IMR-90 (cell line): ENCODE measurements at regions not wholly inside any gene's neighbourhood (a gene's known extent, or its start where the extent isn't known, plus 50 kb on each side); places are given as distances from the start of the nearest gene placed in this dataset.

ENCODE experiments used
- ATAC-seq: fragments of 200-7000 bp; cut with Tn5 transposase; 2 replicates; pipeline ENCODE4 v1.9.1; 2020; ENCODE audit warnings: low read depth, mild to moderate bottlenecking, moderate library complexity
- BruUV-seq: library from RNA; stranded (reverse); fragments of 400-500 nt; replicated peaks from 2 replicates; lab custom pipeline; 2021; lab: Mats Ljungman, UMichigan
- CTCF ChIA-PET: fragments of 300-600 bp; formaldehyde crosslinking; extraction: SDS; loops from one replicate; lab custom pipeline; 2021; ENCODE audit warnings: antibody characterized with exemption; lab: Yijun Ruan, JAX
- POLR2A ChIA-PET: fragments of 300-600 bp; sonication (Branson Sonifier 250); formaldehyde crosslinking; loops from one replicate; lab custom pipeline; 2022; ENCODE audit warnings: antibody characterized with exemption; ENCODE audit not compliant: unreplicated experiment; lab: Charles Lee
- DNase-seq: peaks from one replicate; pipeline ENCODE4 v3.0.0; 2013
- H2AFZ ChIP-seq: replicated peaks from 2 replicates; pipeline ENCODE3; 2013; ENCODE audit warnings: low read length, mild to moderate bottlenecking; ENCODE audit not compliant: poor library complexity
- H2AK5ac ChIP-seq: 2 replicates; pipeline ENCODE4 v1.6.1; 2013; ENCODE audit warnings: low read depth, low read length, inconsistent platforms
- H2AK9ac ChIP-seq: replicated peaks from 2 replicates; pipeline ENCODE3; 2013; ENCODE audit warnings: mild to moderate bottlenecking, low read depth, low read length, moderate library complexity; ENCODE audit not compliant: poor library complexity
- H2BK120ac ChIP-seq: 2 replicates; pipeline ENCODE4 v1.6.1; 2013; ENCODE audit warnings: low read depth, low read length, inconsistent platforms
- H2BK15ac ChIP-seq: 3 replicates; pipeline ENCODE4 v1.6.1; 2013; ENCODE audit warnings: low read depth, low read length, inconsistent platforms
- H2BK20ac ChIP-seq: 2 replicates; pipeline ENCODE4 v1.6.1; 2013; ENCODE audit warnings: low read depth, mild to moderate bottlenecking, inconsistent platforms, low read length, moderate library complexity
- H2BK5ac ChIP-seq: 2 replicates; pipeline ENCODE4 v1.6.1; 2013; ENCODE audit warnings: mild to moderate bottlenecking, low read depth, low read length, inconsistent platforms; ENCODE audit not compliant: poor library complexity, severe bottlenecking
- H3K14ac ChIP-seq: replicated peaks from 2 replicates; pipeline ENCODE4 v1.6.1; 2013; ENCODE audit warnings: low read depth, low read length, inconsistent platforms
- H3K18ac ChIP-seq: 2 replicates; pipeline ENCODE4 v1.6.1; 2013; ENCODE audit warnings: low read depth, low read length, control low read depth
- H3K23ac ChIP-seq: 2 replicates; pipeline ENCODE4 v1.6.1; 2013; ENCODE audit warnings: low read depth, low read length, inconsistent platforms
- H3K27ac ChIP-seq: 2 replicates; pipeline ENCODE4 v1.5.1; 2013; ENCODE audit warnings: mild to moderate bottlenecking, control low read depth, low read length; ENCODE audit not compliant: insufficient read depth
- H3K27me3 ChIP-seq: 2 replicates; pipeline ENCODE4 v1.6.1; 2013; ENCODE audit warnings: low read length; ENCODE audit not compliant: control insufficient read depth, insufficient read depth
- H3K36me3 ChIP-seq: 2 replicates; pipeline ENCODE4 v1.6.1; 2013; ENCODE audit warnings: low read length, mixed read lengths; ENCODE audit not compliant: control insufficient read depth, insufficient read depth
- H3K4ac ChIP-seq: 2 replicates; pipeline ENCODE4 v1.6.1; 2013; ENCODE audit warnings: low read depth, low read length, inconsistent platforms
- H3K4me1 ChIP-seq: 2 replicates; pipeline ENCODE4 v1.6.1; 2013; ENCODE audit warnings: low read length, mixed read lengths; ENCODE audit not compliant: control insufficient read depth, insufficient read depth
- H3K4me2 ChIP-seq: 2 replicates; pipeline ENCODE4 v1.6.1; 2013; ENCODE audit warnings: low read depth, mild to moderate bottlenecking, control low read depth, low read length, moderate library complexity
- H3K4me3 ChIP-seq: 2 replicates; pipeline ENCODE4 v1.5.1; 2013; ENCODE audit warnings: low read depth, mild to moderate bottlenecking, control low read depth, low read length, moderate library complexity; ENCODE audit not compliant: insufficient read depth
- H3K56ac ChIP-seq: 2 replicates; pipeline ENCODE4 v1.6.1; 2013; ENCODE audit warnings: low read length, inconsistent platforms; ENCODE audit not compliant: insufficient read depth; ENCODE audit errors: extremely low read depth
- H3K79me1 ChIP-seq, 2 experiments: 2 replicates each; pipeline ENCODE4 v1.6.1; 2013; ENCODE audit warnings: low read length in 2 of 2, inconsistent platforms in 1 of 2, low read depth in 1 of 2
- H3K9ac ChIP-seq: 2 replicates; pipeline ENCODE4 v1.6.1; 2013; ENCODE audit warnings: low read depth, low read length, control low read depth
- H3K9me1 ChIP-seq: 2 replicates; pipeline ENCODE4 v1.6.1; 2013; ENCODE audit warnings: low read length, inconsistent platforms; ENCODE audit not compliant: insufficient read depth
- H3K9me3 ChIP-seq: 2 replicates; pipeline ENCODE4 v1.6.1; 2013; ENCODE audit warnings: low read length; ENCODE audit not compliant: control insufficient read depth, insufficient read depth
- H4K20me1 ChIP-seq: 2 replicates; pipeline ENCODE4 v1.6.1; 2013; ENCODE audit warnings: low read length, inconsistent platforms; ENCODE audit not compliant: insufficient read depth
- H4K5ac ChIP-seq: 2 replicates; pipeline ENCODE4 v1.6.1; 2013; ENCODE audit warnings: mild to moderate bottlenecking, low read depth, low read length, control low read depth
- H4K8ac ChIP-seq, 2 experiments: 2 replicates each; pipeline ENCODE4 v1.6.1; 2013; ENCODE audit warnings: low read depth in 2 of 2, low read length in 2 of 2, control low read depth in 1 of 2, inconsistent platforms in 1 of 2
- H4K91ac ChIP-seq: 2 replicates; pipeline ENCODE4 v1.6.1; 2013; ENCODE audit warnings: low read depth, low read length, inconsistent platforms; ENCODE audit not compliant: insufficient read depth
- BHLHE40 ChIP-seq: fragments of 150-350 bp; IDR thresholded peaks from 2 replicates; pipeline ENCODE4 v1.6.1; 2016; ENCODE audit warnings: mild to moderate bottlenecking, low read depth, low read length
- CHD1 ChIP-seq: IDR thresholded peaks from 2 replicates; pipeline ENCODE4 v1.6.1; 2012; ENCODE audit warnings: low read depth, low read length, improper control_type of control experiment
- ELK1 ChIP-seq: fragments of 150-350 bp; IDR thresholded peaks from 2 replicates; pipeline ENCODE4 v1.6.1; 2016; ENCODE audit warnings: low read depth, mild to moderate bottlenecking, low read length, moderate library complexity, borderline replicate concordance
- MAFK ChIP-seq: IDR thresholded peaks from 2 replicates; pipeline ENCODE4 v1.6.1; 2012; ENCODE audit warnings: low read depth, low read length, improper control_type of control experiment
- NFE2L2 ChIP-seq: fragments of 150-350 bp; IDR thresholded peaks from 2 replicates; pipeline ENCODE4 v1.6.1; 2016; ENCODE audit warnings: low read depth, mild to moderate bottlenecking, low read length
- whole genome bisulfite sequencing, 2 experiments: methylation state at CpG; one replicate each; pipeline versions ENCODE4 v1.1.5 to v1.1.7; 2013; ENCODE audit warnings: missing lambda C conversion rate in 2 of 2; ENCODE audit not compliant: insufficient read length in 1 of 2; ENCODE audit errors: extremely low coverage in 2 of 2; 5-methylcytosine and 5-hydroxymethylcytosine counted together
- dilution Hi-C: fragments of 300-500 bp; cut with HindIII; formaldehyde crosslinking; loops from one replicate; pipeline ENCODE4 v1.14.3; 2018; ENCODE audit warnings: low sequenced_read_pairs; ENCODE audit not compliant: unreplicated experiment
- in situ Hi-C: fragments of 300-500 bp; cut with MboI; formaldehyde crosslinking; loops from 3 replicates; pipeline ENCODE4 v1.14.3; 2019; ENCODE audit warnings: low sequenced_read_pairs, inconsistent platforms, mixed read lengths
- intact Hi-C: fragments of 100-400 bp; cut with micrococcal nuclease; formaldehyde crosslinking; loops from 2 replicates; pipeline ENCODE4 v1.10.0; 2022

- Histone ChIP-seq H3K9me1 (no peaks in the 10 kb centered on the region), H3K9ac (no peak overlapping the region), H3K56ac (no peak overlapping the region), H3K4ac (no peak overlapping the region), H3K23ac (no peak overlapping the region), H2AK9ac (no peak overlapping the region), H4K20me1 (no peaks in the 10 kb centered on the region), H2BK20ac (no peak overlapping the region), H2AK5ac (no peak overlapping the region), H2BK120ac (no peak overlapping the region), H3K79me1 (no peaks in the 10 kb centered on the region), H2BK5ac (no peak overlapping the region), H3K36me3 (no peaks in the 10 kb centered on the region), H3K4me3 (no peak overlapping the region), H3K14ac (no peak overlapping the region), H3K27ac (no peak overlapping the region), H4K5ac (no peak overlapping the region), H3K18ac (no peak overlapping the region), H4K8ac (no peak overlapping the region), H3K9me3 (peaks cover 6% of the 10 kb centered on the region), H3K27me3 (no peaks in the 10 kb centered on the region), H2BK15ac (no peak overlapping the region), H2AFZ (no peak overlapping the region), H3K4me2 (no peak overlapping the region), H4K91ac (no peak overlapping the region), H3K4me1 (no peaks in the 10 kb centered on the region)
- in situ Hi-C loops (no loop called here), dilution Hi-C loops (no loop called here), intact Hi-C loops (no loop called here)
- DNase-seq (no peak), ATAC-seq (no peak)
- no TSS peak for BruUV-seq
- TF ChIP-seq NFE2L2 (no peak), CHD1 (no peak), BHLHE40 (no peak), ELK1 (no peak), MAFK (no peak)
- no CpG with 5 or more reads among the region's 4 CpGs for WGBS, 2 experiments
- ChIA-PET POLR2A (no interaction called here), CTCF (no interaction called here)
Measured at GRCh38 chr3:5800965-5801364, 613.5 kb downstream of the EDEM1 start.
